Activated naive CD4-positive, alpha-beta T cell treated with Interleukin-2 at 50 U/mL for 16 hours (primary cell): ENCODE measurements at regions not wholly inside any gene's neighbourhood (a gene's known extent, or its start where the extent isn't known, plus 50 kb on each side); places are given as distances from the start of the nearest gene placed in this dataset.

ENCODE experiments used
- DNase-seq: peaks from one replicate; pipeline ENCODE4 v3.0.0-alpha.2; 2020

DNA sequence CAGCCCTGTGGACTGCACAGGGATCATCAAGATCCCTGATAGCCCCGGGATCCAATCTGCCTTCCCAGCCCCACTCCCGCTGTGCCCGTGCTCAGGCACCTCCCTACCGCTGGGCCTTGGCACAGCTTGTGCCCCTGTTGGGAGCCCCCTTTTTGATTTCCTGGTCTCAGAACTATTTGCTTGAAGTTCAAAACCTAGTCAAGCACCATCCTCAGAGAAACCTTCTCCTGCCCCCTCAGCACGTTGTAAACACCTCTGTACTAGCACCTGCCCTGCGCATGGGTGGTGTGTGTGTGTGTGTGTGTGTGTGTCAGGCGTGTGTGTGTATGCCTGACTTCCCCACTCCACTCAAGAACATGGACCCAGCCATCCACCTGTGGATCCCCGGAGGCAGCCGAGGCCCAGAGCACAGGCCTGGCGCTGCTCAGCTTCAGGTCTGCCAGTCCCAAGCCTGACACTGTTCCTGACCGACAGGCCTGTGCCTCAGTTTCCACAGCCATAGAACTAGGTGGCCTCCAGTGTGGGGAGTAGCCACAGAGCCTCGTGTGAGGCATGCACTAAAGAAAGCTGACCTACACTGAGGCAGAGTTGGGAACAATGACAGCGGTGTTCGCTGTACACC lies 65.5 kb downstream of the ADRA2C start:
- no peak for DNase-seq

DNA sequence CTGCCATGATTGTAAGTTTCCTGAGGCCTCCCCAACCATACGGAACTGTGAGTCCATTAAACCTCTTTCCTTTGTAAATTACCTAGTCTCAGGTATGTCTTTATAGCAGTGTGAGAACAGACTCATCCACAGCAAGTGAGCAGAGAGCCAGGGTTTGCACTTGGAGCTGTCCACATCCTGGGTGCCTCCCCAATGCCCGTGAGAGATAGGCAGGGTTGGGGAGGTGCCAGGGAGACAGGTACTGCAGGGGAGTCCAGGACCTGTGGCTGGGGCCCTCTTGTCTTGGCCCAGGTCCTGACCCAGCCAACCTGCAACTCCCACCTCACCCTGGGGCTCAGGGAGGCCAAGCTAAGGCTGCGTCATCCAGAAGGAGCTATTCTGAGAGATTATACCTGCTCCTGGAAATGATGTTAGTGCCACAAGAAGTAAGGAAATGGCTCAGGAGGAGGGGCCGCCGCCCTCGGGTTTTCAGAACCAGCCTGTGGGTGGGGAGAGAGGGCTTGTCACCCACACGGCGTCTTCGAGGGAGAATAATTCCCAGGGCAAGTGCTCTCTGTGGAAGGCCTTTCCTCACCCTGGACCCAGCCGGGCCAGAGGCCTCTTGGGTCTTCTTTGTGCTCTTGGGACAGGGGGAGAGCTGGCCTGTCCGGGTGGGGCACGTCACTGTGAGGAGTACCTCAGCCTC lies 66.5 kb downstream of the ADRA2C start:
- DNase-seq = no peak

DNA sequence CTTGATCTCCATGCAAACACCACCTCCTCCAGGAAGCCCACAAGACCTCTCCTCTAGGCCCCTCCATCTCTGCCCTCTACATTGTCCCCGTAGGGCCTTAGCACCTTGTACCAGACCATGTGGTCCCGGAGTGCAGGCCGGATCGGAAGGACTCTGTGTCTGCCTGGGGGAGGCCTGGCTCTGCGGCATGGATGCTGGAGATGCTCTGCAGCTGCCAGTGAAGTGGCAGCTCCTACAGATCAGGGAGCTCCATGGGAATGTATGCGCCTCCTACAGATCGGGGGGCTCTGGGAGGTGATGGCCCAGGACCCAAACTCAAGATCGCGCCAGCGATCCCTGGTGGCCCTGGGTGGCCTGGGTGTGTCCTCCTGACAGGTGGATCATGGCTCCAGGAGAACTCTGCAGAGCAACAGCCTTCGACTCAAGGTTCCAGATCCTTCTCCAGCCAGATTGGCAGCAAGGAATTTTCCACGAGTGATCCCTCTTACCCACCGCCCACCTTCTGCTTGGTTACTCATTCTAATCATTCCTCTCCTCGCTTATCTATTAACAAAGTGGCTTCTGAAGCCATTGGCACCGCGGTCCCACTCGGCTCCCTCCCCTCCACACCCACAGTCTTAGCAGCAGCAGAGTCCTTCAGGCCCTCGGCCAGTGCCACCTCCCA lies 67.3 kb downstream of the ADRA2C start:
- DNase-seq = no peak

DNA sequence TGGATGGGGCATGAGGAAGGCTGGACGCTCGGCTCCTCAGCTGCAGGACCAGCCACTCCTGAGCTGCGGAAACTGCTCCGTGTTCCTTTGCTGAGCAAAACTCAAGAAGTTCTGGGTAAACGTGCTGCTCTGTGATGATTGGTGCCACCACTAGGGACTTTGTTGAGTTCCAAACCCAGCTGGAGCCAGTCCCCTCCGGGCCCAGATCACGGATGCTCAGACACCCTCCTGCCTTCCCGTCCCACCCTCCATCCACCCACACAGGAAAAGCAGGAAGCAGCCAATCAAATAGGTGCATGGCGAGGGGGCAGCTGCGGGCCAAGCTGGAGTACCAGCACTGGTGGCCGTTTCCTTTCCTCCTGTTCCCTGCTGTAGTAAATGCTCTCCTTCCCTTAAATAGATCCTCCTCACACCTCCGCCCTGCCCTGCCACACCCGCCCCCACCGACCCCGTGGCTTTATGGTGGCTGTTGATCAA lies 68.0 kb downstream of the ADRA2C start:
- no peak for DNase-seq

DNA sequence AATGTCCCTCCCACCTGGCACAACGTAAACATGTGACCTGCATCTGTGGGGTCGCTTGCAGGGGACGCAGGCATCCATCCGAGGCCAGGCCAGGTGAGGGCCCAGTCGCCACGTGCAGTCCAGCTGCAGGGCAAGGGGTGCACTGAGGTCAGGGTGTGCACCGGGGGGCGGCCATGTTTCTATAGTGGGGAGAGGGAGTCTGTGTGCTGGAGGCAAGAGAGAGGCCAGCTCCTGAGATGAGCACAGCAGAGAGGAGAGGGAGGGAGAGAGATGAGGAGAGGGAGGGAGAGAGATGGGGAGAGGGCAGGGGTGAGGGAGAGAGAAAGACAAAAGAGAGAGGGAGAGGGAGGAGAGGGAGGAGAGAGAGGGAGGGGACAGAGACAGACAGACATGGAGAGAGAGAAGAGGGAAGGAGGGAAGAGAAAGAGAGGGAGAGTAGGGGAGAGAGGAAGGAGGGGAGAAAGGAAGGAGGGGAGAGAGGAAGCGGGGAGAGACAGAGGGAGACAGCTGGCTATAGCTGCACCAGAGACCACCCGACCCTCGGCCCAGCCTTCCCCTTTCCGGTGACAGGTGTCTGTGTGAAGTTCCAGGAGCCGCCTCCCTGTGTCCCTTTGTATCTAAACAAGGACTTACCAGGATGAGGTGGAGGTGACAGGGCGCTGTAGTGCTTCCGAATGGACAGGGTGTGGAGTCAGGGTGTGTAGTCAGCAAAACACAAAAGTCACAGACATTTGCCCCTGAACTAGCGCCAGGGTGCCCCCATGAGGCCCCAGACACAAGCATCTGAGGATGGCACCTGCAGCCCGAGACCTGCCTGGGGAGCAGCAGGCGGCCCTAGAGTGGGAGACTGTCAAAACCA lies 68.7 kb downstream of the ADRA2C start:
- DNase-seq = no peak

DNA sequence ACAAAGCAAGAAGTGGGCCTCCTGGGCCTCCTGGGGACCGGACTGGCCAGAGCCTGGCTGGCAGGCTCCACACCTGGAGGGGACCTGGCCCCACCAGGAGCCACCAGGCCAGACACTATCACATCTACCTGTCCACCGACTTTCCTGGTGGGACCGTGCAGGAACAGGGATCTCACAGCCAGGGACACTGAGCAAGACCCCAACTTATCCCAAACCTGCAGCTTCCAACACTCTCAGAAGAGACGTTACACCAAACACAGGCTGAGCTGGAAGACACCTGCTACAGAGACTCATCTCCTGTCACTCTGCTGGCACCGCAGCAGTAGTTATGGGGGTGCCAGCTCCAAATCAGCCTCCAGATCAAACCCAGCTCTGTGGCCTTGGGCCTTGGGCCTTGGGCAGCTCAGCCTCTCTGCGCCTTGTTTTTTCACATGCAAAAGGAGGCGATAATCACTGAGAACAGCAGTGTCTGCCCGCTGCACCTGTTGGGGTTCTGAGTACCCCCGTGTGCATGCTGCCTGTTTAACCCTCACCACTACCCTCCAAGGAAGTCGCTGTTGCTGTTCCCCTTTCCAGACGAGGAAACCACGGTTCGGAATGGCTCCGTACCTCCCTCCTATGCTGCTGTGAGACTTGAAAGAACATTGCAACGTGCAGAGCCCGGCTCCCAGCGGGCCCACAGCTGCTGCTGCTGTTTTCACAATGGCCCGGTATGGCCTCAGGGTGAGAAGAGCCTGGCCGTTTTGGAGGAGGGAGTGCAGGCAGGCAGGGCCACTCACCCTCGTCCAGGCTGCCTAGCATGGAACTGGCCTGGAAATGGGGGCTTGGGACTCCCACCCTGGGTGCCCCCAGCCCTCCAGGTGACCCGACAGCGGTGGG lies 69.6 kb downstream of the ADRA2C start:
- DNase-seq = no peak

DNA sequence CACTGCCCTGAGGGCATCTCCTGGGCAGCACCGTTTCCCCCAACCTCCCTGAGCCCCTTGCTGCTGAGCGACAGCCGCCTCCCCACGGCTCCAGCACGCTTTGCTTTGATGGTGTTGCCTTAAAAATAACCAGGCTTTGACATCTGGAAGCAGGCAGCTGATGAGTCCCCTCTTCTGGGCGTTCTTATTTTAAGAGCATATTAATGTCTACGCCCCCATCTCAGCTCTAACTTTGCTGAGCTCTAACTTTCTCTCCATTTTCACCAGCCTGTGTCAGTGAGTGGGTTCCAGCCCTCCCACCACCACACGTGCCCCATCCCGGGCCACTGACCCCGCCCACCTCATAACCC lies 70.2 kb downstream of the ADRA2C start:
- DNase-seq = no peak

DNA sequence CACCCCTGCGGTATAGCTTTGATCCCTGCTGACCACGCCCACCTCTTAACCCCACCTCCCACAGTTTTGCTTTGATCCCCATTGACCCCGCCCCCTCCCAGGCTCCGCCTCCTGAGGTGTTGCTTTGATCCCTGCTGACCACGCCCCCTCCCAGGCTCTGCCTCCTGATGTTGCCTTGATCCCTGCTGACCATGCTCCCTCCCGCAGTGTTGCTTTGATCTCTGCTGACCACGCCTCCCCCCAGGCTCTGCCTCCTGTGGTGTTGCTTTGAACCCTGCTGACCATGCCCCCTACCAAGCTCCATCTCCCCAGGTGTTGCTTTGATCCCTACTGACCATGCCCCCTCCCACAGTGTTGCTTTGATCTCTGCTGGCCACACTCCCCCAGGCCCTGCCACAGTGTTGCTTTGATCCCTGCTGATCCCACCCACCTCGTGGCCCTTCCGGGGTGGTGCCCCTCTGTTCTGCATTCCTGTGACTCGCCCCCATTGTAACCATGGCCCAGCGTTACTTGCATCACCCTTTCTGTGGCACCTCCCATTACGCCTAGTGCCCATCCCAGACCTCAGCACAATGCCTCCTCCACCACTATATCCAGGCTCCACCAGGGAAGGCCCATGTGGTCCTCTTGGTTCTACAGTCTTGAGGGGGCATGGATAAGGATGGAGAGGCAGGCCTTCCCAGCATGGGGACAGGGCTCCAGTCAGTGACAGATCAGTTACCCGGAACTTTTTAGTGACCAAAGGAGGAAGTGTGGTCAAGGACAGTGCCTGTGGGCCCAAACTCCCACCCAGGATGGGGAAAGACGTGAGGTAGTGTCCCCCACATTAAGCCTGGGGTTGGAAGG lies 70.8 kb downstream of the ADRA2C start:
- DNase-seq = no peak

DNA sequence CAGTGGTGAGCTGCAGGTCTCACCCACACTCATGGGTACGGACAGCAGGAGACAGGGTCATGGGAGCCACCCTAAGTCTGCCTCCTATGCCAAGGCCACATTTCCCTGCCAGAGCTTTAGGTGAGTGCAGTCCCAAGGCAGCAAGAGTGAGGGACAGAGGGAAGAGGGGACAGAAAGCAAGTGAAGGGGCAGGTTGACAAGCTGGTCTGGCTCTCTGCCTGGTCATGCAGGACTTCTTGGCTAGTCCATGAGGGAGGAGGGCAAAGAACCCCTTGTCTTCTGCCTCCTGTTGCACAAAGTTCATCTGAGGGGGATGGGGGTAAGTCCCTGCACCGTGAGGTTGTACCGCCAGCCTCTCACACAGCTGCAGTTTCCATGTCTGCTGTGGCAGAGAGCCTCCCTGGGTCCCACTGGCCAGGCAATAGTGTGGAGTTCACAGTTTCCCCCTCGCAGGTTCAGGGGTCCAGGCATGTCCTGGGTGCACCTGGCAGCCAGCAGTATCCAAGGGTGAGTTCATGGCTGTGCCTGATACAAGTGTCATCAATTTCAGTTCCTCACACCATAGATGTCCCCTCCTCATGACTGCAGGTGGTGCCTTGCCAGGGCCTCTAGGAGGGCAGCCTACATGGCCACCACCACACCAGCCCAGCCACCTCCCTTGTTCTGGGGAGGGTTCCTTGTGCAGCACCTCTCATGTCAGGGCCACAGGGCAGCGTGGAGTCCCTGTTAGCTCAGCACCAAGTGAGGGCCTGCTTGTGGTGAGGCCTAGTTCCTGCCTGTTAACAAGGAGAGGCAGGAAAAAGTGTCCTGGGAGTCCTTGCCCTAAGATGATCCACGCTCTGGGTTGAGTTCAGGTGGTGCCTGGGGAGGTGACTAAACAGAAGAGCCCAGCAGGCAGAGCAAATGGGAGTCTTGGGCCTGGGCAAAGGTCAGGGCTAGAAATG lies 72.5 kb downstream of the ADRA2C start:
- no peak for DNase-seq

DNA sequence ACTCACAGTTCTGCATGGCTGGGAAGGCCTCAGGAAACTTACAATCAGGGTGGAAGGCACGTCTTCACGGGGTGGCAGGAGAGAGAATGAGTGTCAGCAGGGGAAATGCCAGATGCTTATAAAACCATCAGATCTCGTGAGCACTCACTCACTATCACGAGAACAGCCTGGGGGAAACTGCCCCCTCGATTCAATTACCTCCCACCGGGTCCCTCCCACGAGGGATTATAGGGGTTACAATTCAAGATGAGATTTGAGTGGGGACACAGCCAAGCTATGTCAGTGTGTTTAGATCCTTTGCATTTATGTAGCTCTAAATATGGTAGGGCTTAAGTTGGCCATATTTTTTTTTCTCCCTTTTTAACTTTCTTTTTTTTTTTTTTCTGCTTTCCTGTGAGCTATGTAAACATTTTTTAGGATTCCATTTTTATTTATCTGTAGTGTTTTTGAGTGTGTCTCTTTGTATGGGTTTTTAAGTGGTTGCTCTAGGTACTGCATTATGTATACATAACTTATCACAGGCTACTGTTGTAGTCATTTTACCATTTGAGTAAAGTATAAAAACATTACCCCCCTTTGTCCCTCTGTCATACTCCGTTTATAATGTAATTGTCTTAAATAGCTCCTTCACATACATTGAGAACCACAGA lies 79.0 kb downstream of the ADRA2C start:
- DNase-seq = no peak

DNA sequence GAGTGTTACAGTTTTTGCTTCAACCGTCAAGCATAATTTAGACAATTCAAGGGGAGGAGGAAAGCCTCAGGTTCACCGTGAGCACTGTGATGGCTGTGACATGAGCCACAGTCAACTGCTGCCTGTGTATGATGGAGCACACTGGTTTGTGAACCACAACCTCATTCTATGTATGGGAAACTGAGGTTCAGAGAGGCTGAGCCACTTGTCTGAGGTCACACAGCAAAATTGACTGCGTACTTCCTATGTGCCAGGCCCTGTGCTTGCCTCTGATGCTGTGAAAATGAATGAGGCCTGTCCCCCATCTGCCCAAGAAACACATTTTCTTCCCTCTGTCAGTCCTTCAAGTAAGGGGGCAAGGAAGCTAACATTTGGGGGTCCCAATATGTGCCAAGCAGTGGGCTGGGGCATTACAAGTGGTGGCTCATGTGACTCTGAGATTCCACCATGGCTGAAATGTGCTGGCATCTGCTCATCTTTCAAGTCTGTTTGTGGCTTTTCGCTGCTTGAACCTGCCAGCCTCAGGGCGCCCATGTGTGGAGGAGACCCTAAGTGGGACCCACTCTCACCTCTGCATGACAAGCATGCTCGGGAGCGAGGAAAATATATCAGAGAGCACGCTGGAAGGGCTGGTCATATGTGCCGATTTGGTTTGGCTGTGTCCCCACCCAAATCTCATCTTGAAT lies 79.7 kb downstream of the ADRA2C start:
- no peak for DNase-seq

DNA sequence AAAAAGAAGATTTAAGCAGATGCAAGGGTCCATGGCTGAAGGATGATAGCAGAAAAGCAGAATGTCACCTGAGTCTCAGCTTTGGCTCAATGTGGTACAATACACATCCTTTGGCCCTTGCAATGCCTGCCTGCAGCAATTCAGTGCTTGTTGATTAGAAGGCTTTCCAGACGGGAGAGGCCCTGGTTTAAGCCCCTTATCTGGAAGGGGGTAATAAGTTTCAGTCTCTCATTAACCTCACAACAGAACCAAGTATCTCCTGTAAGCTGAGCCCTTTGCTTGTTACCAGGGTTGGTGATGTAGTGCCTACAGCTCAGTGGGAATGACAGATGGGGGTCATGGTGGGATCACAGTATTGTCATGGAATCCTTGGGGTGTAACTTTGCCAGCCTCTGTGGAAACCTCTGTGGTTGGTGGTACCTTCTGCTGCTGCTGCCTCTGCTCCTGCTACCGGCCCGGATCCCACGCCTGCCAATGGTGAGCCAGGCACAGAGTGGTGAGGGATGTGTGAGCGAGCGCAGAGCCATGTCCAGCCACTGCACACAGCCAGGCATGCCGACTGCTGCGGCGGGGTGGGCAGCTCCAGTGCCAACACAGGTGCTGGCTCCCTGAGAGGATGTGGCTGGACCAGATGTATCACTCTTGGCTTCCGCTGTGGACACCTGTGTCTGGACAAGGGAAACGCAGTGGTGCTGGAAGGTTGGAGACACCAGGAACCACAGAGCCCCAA lies 81.2 kb downstream of the ADRA2C start:
- DNase-seq = no peak

DNA sequence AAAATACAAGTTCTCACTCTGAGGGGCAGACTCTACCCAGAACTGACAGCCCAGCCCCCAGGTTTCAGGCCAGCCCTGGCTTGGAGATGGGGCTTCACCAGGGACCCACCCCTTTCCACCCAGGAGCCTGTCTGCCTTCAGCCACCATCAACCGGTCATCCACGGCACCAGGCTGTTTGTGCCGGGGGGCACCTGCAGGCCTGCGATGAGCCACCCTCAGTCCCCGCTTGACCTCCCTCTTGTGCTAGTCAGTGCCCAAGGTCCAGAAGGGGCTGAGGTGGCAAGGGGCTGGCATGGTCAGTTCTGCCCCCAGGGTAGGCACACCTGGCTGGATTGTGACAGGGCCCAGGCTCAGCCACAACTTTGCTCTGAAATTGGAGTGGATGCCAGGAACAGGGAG lies 82.1 kb downstream of the ADRA2C start:
- DNase-seq = no peak

DNA sequence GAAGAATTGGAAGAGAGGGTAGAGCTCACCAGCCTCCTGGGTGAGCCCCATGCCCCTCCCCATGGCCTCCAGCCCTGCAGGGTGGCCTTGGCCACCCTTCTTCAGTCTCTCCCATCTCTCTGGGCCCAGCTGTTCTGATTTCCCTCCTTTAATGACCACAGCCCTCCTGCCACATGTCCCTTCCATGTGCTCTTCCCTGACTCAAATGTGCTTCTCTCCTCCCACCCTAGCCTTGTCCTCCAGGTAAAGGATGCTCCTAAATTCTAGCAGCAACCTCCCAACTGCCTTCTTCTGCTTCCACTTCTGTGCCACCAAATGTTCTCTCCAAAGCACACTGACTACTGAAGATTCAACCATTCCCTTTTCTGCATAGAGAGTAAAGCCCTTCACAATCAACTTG lies 83.0 kb downstream of the ADRA2C start:
- DNase-seq = no peak

DNA sequence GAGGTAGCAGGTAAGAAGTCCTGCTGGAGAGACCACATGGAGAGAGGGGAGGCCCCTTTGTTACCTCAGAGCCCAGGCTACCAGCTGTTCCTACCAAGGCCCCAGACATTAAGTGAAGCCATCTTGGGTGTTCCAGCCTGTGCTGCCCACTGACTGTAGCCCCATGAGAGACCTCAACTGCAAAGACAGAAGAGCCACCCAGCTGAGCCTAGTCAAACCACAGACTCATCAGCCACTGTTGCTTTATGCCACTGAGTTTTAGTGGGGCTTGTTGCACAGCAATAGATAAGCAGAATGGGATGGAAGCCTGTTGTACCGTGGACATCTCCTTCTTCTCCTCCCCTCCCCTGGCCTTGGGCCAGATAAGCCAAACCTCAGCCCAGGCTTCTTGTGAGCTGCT lies 83.9 kb downstream of the ADRA2C start:
- no peak for DNase-seq

DNA sequence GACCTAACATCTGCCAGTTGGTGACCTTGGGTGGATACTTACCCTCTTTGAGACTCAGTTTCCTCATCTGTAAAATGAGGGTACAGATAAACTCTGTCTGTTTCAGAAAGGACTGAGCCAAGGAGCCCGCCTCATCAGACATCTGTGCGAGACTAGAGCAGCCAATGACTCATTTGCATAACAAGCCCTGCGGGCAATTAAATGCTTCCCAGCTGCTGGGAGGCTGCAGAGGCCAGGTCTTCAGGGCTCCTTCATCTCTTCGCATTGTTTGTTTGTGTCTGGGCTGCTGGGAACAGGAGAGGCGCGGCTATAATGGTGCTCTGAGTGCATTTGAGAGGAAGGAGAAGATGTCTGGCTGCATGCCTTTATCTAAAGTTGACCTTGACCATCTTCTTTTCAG lies 85.0 kb downstream of the ADRA2C start:
- no peak for DNase-seq

DNA sequence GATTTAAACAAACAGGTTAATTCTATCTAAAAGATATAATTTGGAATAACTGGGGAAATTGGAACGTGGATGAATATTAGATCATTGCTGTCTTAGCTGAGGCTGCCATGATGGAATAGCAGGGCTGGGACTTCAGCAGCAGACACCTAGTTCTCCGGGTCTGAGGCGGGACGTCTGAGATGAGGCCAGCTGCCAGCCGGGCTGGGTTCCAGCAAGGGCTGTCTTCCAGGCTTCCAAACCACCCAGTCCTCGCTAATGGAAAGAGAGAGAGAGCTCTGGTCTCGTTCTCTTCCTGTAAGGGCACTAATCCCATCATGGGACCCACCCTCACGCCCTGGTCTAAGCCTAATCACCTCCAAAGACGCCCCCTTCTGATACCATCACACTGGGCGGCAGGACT lies 85.7 kb downstream of the ADRA2C start:
- DNase-seq = no peak

DNA sequence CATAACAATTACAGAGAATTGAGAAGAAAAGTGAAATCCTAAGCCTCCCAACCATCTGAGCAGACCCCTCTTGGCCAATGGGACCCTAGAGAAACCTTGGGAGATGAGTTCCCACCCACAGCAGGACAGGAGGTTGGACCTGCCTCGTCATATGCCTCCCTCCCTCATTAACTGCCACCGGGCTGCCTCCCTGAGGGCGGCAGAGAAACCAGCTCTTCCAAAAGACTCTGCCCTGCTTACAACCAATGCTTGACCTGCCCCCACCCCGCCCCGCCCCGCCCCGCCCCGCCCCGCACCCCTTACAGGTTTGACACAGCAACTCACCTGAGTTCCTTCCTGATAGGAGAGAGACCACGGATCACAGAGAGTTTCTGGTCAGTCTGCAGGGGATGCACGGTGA lies 86.1 kb downstream of the ADRA2C start:
- DNase-seq = no peak
